GM12875 (cell line): ENCODE measurements at regions not wholly inside any gene's neighbourhood (a gene's known extent, or its start where the extent isn't known, plus 50 kb on each side); places are given as distances from the start of the nearest gene placed in this dataset.

Source experiments
- H3K4me3 ChIP-seq: one replicate; pipeline ENCODE4 v1.5.1; 2011; ENCODE audit warnings: low read depth, low read length, control low read depth
- CTCF ChIP-seq: IDR thresholded peaks from 2 replicates; pipeline ENCODE4 v1.5.1; 2011; ENCODE audit warnings: low read depth, mild to moderate bottlenecking, control low read depth, inconsistent platforms, low read length, moderate library complexity, borderline replicate concordance; ENCODE audit not compliant: insufficient read depth

DNA sequence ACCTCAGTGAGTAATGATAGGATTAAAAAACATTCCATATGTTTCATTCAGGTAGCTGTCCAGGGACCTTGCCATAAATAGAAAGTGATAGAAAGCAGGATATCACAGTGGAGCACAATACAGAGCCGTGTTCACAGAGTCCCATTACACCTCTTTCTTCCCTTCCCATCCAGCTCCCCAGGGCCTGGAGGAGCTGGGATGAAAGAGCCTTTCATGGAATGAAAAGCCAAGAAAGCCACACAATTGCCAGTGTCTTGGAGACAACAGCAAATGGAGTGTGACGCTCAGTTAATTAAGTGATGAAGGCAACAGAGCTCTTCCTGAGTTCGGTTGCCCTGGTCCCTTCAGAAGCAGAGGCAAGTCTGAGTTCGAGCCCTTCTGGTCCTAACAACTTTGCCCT, 387.3 kb upstream of the PLXNA2 start:
- H3K4me3 ChIP-seq, result no peak overlapping the region
- TF ChIP-seq CTCF, result no peak

DNA sequence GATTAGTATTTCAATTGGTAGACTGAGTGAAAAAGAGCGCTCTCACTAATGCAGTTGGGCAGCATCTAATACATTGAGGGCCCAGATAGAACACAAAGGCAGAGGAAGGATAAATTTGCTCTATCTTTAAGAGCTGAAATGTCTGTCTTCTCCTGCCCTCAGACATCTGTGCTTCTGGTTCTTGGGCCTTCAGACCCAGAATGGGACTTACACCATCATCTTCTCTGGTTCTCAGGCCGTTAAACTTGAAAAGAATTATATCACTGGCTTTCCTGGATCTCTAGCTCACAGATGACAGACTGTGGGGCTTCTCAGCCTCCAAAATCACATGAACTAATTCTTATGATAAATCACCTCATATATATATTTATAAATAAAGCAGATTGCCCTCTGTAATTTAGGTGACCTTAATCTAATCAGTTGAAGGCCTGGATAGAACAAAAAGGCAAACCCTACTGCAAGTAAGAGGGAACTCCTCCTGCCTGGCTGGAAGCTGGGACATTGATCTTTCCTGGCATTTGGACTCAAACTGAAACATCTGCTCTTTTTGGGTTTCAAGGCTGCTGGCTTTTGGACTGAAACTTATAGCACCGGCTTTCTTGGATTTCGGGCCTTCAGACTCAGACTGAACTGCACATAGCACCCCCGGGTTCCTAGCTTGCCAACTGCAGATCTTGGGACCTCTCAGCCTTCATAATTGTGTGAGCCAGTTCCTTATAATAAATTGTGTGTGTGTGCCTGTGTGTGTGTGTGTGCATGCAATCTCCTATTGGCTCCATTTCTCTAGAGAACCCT, 390.4 kb upstream of the PLXNA2 start:
- no peak overlapping the region for H3K4me3 ChIP-seq
- no peak for TF ChIP-seq CTCF

DNA sequence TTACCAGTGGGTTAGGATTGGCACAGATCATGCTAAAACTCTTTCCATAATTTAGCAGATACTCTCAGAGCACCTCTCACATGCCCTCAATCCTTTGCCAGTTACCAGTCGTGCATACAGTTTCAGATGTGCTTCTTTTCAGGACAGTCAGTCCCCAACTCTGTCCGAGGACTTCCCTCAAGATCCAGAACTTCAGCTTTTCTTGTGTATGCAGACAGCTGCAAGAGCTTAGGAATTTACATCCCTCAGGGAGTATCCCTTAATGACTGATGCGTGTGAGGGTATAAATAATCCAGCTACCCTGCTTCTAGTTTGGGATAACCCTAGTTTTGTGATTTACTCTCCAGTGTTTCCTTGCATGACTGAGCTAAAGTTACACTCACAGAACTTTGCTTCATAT, 393.0 kb upstream of the PLXNA2 start:
- no peak overlapping the region for H3K4me3 ChIP-seq
- no peak for TF ChIP-seq CTCF

DNA sequence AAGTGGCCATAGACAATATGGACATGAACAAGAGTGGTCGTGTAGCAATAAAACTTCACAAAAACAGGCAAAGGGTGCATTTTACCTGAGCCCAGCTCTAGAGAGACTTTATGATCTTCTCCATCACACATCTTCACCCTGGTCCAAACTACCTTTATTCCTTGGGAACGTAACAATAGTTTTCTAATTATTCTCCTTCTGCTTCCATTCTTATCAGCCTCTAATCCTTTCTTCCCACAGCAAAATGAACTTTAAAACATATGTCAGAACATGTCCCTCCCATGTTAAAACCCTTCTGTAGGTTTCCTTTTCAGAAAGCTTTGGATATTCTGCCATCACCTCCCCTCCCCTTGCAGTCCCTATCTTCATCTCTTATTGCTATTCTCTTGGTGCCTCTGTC, 395.2 kb upstream of the PLXNA2 start:
- TF ChIP-seq CTCF, result no peak
- no peak overlapping the region for H3K4me3 ChIP-seq

DNA sequence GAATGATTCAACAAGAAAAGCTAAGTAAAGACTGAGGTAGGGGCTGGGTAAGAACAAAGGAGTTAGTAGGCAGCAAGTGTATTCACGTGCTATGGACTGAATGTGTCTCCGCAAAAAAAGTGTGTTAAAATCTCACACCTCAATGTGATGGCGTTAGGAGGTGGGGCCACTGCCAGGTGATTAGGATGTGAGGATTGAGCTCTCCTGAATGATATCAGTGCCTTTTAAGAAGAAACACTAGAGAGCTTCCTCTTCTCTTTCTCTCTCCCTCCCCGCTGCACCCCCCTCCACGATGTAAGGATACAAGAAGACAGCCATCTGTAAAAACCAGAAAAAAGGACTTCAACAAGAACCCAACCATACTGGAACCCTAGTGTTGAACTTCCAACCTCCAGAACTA, 396.1 kb upstream of the PLXNA2 start:
- no peak for TF ChIP-seq CTCF
- H3K4me3 ChIP-seq, result no peak overlapping the region

DNA sequence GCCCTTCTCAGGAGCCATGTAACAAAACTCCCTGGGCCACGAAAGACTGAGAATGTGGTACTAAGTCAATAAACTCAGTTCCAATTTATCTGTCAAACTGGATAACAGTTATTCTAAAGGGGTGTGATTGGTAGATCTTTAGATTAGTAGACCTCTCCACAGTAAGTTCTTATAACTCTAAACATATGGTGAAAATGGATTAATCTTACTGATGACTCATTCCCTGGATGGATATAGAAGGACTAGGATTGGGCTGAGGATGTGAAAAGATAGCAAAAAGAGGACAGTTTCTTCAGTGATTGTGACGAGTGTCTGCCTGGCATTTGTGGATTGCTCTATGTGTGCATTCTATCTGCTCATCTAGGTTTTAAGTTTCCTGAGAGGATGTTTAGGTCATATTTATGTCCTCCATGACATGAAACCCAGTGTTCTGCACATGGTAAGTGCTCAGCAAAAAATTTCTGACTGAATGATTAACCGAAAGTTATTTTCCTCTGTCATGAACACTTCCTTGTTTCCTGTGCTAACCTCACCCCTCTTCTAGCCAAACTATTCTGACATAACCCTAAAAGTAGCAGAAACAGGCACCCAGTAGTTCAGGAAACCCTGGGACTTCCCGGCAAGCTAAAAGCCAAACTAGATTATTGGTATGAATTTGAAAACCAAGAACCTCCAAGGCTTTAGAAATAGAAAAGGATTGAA, 397.5 kb upstream of the PLXNA2 start:
- H3K4me3 ChIP-seq, result no peak overlapping the region
- no peak for TF ChIP-seq CTCF
